Activated T-cell treated with anti-CD3 and anti-CD28 coated beads, Interleukin-2, amount 50 U/mL, for 1 hour (primary cell): ENCODE measurements at regions not wholly inside any gene's neighbourhood (a gene's known extent, or its start where the extent isn't known, plus 50 kb on each side); places are given as distances from the start of the nearest gene placed in this dataset.

Source experiments
- DNase-seq: peaks from one replicate; pipeline ENCODE4 v3.0.0-alpha.2; 2020

DNA sequence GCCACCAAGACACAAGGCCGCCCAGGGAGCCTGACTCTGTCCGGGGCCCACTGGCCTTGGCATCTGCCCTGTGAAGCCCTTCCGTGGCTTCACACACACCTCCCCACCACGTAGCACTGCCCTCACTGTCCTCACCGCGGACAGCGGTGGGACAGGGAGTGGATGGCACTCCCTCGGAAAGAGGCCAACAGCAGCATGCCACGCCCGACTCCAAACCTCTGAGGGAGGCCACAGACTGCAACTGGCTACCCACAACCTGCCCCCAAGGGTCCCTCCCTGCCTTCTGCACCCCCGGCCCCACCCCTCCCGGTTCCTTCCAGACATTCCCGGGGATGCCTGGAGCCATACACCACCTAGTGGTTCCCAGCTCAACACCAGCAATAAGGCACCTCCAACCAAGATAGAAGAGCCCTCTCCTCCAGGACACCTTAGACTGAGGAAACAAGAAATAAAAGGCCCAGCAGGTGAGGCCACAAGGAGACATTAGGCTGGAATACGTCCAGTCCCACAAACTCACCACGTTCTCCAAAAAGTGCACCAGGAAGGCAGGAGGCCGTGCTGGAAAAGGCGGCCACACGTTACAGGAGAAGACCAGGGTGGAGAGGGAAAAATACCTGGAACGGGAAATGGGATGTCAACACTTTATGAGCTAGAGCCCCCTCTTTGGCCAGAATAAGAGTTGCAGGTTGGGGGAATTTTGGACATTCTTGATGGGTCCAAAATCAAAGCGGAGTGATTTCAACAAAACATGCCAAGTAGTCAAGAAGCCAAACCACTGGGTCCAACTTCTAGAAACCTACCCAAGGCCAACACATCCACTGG, 310.0 kb downstream of the SOX9 start:
- no peak for DNase-seq

DNA sequence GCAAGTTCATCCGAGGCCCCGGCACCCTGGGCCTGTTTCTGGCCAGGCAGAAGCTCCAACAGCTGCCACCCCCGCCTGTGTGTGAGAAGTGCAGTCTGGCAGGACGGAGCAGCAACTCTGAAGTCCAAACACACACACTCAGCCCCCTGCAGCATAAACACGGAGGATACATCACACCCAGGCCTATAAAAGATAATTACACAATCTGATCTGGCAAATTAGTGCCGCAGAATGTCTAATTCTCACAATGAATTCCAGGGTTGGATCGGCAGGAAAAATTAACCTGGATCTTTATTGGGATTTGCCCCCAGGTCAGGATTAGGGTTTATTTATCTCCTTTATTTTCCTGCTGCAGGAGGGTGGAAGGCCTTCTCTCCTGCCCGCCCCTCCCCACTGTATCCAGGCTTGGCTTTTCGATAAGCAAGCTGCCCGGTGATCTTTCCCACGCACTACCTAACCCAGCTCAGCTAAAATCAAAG, 311.4 kb downstream of the SOX9 start:
- DNase-seq = no peak

DNA sequence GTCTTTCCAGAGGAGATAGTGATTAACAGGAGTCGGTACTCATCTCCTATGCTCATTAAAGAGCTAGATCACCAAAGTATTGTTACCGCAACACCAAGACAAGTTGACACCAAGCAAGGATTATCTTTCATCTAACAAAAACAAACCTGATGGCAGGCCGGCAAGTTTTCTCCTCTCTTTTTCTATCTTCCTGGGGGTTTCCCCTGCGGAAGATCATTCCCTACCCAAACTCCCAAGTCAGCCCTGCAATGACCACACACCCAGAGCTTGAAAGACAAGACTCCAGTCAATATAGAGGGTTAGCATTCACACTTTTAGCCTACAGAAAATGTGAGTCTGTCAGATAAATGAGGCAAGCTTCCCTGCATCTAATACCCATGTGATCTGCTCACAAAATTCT, 312.1 kb downstream of the SOX9 start:
- no peak for DNase-seq

DNA sequence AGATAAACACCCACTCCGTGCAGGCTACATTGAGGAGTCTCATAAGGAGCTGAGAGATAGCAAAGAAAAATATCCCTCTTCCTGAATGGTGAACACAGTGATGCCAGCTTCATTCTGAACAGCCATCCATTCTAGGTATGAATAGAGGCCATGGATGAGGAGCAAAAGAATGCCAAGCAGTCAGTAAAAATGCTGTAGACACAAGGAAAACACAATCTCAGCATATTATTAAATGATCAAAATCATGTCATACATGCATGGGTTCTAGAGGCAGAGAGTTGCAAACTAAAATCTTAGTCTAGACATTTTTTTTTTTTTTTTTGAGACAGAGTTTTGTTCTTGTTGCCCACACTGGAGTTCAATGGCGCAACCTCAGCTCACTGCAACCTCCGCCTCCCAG, 313.0 kb downstream of the SOX9 start:
- no peak for DNase-seq

DNA sequence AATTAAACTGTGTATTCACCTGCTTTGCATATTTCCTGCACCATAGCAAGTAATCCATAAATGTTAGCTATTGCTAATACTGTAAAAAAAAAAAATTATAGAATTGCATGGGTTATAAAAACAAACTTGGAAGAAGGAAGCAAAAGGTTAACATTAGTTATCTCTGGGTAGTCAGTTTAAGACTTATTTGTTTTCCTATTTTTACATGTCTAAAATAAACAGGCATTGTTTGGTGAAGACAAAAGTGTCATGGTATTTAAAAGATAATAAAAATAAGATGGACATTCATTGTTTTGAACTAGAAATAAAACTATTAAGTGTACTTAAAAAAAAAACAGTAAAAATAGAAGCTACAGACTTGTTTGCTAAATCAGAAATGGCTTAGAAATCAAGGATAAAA, 313.8 kb downstream of the SOX9 start:
- DNase-seq = no peak

DNA sequence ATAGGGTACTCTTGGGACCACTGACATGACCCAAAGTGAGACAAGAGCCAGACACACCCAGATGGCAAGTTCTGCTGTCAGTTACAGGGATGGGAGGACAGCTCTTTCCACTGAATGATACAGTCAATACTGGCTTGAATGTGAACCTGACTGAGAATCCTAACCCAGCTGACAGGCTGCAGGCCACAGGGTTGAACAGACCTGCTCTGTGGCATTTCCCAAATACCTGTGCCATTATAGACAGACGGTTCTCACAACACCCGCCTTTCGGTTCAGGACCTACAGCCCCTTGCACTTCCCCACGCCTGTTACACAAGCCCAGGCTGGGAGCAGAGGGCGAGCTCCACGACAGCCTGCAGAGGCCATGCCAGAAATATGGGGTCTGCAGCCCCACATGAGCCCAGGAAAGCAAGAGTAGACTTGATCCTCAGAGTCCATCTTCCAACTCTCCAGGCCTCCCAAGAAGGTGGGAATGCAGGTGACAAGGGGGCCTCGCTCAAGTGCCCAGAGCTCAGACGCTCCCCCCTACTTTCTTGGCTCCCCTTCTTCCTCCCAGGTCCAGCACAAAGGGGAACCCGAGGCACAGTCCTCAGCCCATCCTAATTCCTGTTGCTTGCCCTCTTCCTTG, 314.3 kb downstream of the SOX9 start:
- DNase-seq = no peak

DNA sequence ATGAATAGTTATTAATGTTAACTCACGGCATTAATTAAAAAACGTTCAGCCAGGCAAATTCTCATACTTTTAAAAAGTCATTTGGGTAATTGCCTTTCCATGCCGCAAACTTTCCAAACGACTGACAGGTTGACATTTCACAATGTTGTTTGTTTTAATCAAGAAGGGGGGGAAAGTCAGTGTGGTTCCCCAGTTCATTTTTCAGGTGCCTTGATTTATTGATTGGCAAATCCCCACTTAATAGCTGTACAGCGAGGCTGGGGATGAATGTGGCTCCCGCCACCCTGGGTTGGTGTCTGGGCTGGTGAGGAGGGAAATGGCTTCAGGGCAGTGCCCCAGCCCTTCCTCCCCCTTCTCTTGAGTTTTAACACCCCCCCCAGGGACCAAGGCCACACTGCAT, 318.0 kb downstream of the SOX9 start:
- DNase-seq = no peak

DNA sequence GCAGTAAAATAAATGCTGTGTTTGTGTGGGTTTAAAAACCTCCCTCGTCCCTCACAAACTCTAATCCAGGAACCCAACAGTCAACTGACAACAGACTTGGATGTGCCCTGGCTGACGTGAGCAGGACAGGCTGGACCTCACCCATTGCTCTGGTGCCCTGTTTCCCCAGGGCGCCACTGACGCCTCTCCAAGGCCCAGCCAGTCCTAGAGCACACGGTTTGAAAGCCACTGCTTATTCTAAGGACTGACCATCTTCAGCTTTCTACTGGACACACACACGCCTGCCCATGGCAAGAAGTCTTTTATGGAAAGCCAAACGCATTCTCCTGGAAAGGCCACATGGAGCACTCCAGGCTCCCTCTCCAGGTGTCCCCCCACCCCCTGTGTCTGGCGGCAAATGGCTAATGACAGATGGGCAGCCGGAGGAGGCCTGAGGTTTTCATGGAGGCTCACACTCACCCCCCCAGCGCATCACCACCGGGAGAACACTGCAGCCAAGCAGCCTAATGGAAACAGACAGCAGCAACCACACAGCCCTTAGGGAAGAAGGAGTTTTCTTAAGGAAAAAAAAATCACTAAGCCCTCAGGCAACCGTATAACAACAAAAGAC, 319.2 kb downstream of the SOX9 start:
- DNase-seq = no peak

DNA sequence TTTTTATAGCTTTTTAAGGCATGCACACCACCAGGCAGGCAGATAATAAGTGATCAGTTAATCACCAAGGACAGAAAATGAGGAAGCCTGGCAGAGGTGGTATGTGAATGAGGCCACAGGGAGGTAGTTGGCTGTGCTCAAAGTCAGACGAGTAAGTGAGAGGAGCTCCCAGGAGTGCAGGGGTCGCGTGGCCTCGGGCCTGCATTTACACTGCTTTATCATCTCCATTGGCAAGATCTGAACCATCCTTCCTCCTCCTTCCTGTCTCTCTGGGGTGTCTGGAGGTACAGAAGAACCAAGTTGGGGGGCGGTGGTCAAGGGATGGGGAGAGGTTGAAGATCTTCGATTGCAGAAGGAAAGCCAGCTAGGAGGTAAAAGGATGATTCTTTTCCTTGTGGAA, 320.1 kb downstream of the SOX9 start:
- no peak for DNase-seq

DNA sequence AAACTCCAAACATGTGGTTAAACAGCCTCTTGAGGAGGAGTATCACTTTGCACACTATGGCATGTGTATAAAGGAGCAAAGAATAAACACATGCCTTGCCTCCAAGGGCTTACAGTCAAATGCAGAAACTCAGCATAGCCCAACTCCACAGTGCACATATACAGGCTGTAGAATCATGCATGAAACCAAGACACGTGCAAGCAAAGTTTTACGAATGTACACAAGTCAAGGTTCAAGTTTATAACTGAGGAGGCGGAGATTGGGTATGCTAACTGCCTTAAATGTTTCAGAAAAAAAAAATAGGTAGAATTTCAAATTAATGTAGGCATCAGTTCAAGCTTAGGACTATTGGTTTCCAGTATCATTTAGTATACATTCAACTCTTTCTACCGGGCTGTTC, 321.1 kb downstream of the SOX9 start:
- no peak for DNase-seq

DNA sequence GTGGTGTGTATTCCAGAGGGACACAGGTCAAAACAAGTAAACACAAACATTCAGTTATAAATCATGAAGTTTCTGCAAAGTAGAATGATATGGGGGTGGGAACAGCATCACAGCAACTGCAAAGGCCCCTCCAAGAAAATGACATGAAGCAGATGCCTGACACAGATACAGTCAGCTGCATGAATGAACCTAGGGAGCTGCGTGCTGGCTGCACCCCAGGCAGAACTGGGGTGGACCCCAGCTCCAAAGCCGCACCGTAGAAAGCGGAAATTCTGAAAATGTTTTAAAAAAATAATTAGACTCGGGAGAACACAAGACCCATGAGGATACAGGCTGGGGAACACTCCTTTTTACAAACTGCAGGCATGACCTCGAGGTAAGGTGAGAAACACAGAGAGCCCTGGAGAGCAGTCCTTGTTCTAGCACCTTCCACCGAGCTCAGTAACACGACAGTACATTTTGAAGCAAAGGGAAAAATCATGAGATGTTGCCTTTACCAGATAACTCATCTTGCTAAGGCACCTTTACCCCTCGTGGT, 323.8 kb downstream of the SOX9 start:
- DNase-seq = no peak

DNA sequence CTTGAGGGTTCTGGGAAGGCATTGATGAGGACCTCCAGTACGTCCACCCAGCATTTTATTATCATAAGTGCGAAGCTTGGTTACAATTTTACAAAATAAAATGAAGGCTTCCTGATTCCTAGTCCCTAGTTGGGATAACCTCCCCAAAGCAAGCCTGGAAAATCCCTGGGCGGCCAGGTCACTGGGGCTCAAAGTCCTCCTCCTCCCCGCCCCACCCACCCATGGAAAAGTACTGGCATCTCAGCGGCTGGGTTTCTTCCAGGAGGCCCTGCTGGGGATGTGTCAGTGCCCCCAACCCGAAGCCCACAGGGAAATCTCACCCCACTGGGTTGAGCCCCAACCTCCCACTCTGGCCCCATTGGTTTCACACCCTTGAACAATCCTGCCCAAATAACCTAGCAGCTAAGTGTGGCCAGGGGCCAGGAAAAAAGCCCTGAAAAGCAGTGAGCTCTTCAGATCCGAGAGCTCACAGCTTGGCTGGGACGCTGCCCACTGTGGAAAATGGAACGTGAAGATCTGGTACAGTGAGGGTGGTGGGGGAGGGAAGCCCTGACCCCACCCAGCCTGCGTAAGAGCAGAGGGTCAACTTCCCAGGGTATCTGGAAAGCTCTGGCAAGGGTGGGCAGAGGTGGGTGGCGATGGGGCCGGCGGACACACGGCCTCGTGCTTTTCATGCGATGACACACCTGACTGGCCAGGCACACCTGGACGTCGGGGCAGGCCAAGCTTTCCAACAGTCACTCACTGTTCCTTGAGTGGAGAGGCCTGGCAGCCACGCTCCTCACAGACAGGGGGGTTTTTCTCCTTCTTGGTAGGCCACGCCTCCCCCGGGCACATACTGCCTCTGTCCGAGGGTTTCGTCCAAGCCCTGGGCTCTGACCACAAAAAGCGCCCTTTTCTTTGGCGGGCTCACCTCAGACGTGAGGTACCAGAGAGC, 324.5 kb downstream of the SOX9 start:
- no peak for DNase-seq

DNA sequence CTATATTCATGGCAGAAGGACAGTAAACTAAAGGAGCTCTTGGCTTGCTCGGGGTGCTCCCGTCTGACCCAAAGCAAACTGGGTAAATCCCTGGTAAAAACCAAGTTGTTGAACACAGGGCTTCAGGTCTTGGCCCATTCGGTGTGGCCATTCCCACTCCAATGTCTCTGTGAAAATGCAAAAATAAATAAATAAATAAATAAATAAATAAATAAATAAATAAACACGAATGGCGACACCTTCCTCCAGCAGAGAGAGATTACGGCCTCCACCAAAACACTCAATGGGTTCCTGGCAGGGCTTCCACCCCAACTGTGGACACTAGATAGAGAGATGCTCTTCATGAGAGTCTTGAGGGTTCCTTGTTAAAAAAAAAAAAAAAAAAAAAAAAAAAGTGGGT, 325.3 kb downstream of the SOX9 start:
- no peak for DNase-seq

DNA sequence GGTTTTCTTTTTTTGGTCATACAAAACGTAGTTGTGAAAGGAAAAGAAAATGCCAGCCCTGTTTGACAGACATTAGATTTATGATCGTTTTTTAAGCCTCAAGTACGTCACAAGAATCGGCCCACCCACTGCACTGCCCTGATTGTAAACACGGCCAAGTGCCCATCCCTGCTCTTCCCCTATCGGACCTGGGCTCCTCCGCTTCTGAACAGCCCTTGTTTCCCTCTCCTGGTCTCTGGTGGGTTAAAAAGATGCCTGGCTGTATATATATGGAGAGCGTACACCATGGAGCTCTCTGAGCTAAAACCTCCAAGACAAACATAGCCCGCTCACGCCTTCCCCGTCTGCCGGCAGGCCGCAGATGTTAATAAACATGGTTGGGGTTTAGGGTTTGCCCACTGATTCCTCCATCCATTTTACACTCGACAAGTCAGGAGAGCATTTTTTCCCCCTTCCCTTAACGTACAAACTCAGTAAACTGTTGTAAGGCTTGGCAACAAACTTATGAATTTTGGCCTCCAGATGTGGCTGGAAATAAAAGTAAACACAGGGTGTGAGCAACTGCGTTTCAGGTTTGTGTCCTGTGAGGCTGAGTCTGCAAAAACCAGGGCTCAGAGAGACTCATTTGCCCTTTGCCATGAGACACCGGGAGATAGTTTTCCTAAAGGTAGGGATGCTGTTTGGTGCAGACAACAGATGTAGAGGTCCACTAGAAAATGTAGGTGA, 325.9 kb downstream of the SOX9 start:
- no peak for DNase-seq

DNA sequence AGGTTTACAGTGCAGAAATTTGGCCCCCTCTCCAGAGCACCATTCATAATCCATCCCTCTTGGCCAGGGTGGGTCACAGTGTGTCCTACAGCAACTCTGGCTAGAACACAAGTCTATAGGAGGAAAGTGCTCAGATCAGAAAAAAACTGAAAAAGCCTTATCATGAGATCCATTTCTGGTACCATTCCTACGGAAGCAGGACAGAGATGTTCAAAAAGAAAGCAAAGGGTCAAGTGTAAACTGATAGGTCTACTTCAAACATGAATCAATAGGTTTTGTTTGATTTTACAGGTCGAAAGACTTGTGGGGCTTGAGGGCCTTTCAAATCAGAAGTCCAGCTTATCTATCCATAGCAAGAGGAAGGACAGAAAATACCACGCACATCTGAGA, 326.4 kb downstream of the SOX9 start:
- DNase-seq = no peak

DNA sequence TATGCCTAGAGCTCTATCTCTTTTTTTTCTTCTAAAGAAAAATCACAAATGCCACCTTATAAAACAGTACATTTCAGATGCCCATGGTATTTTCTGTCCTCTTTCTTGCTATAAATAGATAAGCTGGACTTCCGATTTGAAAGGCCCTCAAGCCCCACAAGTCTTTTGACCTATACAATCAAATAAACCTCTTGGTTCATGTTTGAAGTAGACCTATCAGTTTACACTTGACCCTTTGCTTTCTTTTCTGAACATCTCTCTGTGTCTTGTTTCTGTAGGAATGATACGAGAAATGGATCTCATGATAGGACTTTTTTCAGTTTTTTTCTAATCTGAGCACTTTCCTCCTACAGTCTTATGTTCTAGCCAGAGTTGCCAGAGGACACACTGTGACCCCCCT, 327.2 kb downstream of the SOX9 start:
- DNase-seq = no peak

DNA sequence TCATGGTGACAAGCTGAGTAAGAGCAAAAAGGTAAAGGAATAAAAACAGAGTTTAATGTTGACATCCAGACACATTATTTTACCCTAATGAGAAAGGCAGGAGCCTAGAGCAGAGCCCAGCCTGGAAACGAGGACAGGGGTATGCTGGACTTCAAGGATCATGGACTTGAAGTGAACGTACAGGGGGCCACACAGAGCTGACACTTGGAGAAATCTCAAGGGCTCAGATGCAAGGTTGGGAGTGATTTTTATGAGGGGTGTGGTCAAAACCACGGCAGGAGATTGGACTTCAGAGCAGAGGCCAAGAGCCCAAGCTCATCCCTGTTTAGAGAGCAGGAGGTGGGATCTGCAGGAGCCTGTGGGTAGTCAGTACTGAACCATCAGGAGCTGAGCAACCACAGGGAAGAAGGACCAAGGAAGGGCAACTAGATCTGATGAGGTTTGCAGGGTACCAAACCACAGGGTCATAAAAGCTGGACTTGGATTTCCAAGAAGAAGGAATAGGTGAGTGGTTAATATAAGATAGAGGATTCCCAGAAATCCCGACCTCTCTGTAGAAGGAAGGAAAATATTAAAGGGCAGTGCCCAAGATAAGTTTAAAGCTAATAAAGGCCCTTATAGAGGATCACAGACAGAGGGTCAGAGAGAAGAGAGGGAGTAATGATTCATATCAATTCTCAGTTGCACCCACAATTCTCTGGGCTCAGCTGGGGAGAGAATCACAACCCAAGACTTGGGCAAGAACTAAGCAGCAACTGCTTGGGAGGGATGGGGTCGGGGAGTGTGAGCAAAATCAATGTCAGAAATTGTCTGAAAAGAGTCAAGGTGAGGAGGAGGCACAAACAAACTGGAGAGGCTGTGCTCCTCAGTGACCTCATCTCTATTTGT, 331.7 kb downstream of the SOX9 start:
- DNase-seq = no peak

DNA sequence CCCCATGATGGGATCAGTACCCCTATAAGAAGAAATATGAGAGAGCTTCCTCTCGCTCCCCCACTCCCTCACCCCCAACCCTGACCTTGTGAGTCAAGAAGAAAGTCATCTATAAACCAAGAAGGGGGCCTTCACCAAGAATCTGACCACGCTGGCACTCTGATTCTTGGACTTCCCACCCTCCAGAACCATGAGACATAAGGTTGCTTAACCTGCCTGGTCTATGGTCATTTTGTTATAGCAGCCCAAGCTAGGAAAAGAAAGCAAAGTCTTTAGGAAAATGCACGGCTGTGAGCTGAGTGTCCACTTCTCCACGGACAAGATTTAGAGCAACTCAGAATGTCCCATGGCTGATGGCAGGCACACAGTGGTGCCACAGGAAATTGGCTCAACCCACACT, 333.5 kb downstream of the SOX9 start:
- no peak for DNase-seq

DNA sequence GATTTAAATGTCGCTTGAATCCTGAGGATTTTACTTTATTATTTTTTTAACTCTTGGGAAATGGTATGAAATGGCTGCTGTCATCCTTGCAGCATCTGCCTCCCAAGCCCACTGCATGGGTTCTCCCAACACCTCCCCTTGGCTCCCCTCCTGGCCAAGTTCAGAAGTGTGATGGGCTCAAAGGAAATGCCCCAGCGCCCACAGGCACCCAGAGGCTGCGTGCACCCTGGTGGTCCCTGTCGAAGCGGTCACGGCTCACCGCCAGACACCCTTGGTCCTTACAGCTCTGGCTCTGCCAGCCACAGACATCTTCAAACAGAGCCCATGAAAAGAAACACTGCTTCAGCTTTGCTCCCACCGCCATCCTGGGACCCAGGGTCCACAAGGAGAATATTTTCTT, 334.7 kb downstream of the SOX9 start:
- no peak for DNase-seq

DNA sequence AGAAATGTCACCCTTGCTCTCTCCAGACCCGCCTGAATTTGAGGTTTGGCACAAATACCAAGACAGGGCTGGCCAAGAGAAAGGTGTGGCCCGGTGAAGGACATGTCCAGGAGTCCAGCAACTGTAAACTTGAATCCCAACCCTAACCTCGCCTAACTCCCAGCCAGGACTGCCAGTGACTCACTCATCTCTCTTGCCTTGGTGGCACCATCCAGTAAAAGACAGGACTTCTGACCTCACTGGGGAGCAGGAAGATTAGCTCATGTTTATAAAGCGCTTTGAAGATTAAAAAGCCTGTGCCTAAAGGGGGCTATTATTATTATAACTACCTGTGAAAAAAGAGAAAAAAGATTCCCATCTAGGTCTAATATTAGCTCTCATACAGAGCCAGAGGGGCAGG, 335.3 kb downstream of the SOX9 start:
- DNase-seq = no peak

DNA sequence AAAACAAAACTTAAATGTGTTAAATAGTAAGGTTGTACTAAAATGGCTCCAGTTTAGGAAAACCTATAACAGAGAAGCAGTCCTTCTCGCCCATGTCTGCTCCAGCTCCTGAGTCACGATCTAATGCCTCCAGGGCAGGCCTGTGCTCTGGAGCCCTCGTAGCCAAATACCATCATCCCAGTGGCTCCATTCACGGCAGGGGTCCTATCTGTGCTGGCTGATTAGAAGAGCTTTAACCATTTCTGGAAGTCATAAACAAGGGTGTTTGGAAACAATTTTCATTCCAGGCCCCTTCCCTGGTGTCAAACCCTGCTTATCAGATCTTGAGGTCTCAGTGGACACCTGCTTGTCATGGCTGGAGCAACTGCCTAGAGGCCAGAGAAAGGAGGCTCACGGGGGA, 336.9 kb downstream of the SOX9 start:
- no peak for DNase-seq
